OCI-LY7 (cell line): ENCODE measurements at regions not wholly inside any gene's neighbourhood (a gene's known extent, or its start where the extent isn't known, plus 50 kb on each side); places are given as distances from the start of the nearest gene placed in this dataset.

ENCODE experiments used
- BruUV-seq: library from RNA; stranded (reverse); fragments of 400-500 nt; replicated peaks from 2 replicates; lab custom pipeline; 2021; lab: Mats Ljungman, UMichigan
- CTCF ChIA-PET: fragments of 300-600 bp; sonication (Branson Sonifier 250); formaldehyde crosslinking; loops from one replicate; lab custom pipeline; 2022; ENCODE audit warnings: antibody characterized with exemption; ENCODE audit not compliant: unreplicated experiment; lab: Charles Lee
- POLR2A ChIA-PET: fragments of 300-600 bp; sonication (Branson Sonifier 250); formaldehyde crosslinking; loops from one replicate; lab custom pipeline; 2022; ENCODE audit warnings: antibody characterized with exemption; lab: Charles Lee
- DNase-seq: peaks from one replicate; pipeline ENCODE4 v3.0.0-alpha.2; 2015; ENCODE audit warnings: low spot score
- H2AFZ ChIP-seq: fragments of 200-600 bp; sonication (generic), shearing (Covaris generic); 2 replicates; pipeline ENCODE4 v1.6.1; 2014; ENCODE audit warnings: mild to moderate bottlenecking, antibody characterized with exemption, low read length, moderate library complexity
- H3K27ac ChIP-seq: fragments of 200-600 bp; sonication (generic); 2 replicates; pipeline ENCODE4 v1.5.1; 2014; ENCODE audit warnings: mixed run types, low read depth, mild to moderate bottlenecking, moderate library complexity, low read length, inconsistent platforms; ENCODE audit not compliant: poor library complexity, severe bottlenecking
- H3K36me3 ChIP-seq: fragments of 200-600 bp; sonication (generic); 2 replicates; pipeline ENCODE4 v1.6.1; 2014; ENCODE audit warnings: mild to moderate bottlenecking, antibody characterized with exemption, low read length, moderate library complexity, mixed read lengths; ENCODE audit not compliant: insufficient read depth
- H3K4me1 ChIP-seq: fragments of 200-600 bp; sonication (generic); 2 replicates; pipeline ENCODE4 v1.5.1; 2014; ENCODE audit warnings: mild to moderate bottlenecking, low read length; ENCODE audit not compliant: insufficient read depth, poor library complexity, severe bottlenecking
- H3K4me2 ChIP-seq: fragments of 200-600 bp; sonication (generic); 2 replicates; pipeline ENCODE4 v1.6.1; 2014; ENCODE audit warnings: mild to moderate bottlenecking, low read length
- H3K4me3 ChIP-seq: fragments of 200-600 bp; sonication (generic); 2 replicates; pipeline ENCODE4 v1.5.1; 2014; ENCODE audit warnings: mild to moderate bottlenecking, low read depth, low read length; ENCODE audit not compliant: poor library complexity, severe bottlenecking
- H3K79me2 ChIP-seq: fragments of 200-600 bp; sonication (generic); 2 replicates; pipeline ENCODE4 v1.6.1; 2016; ENCODE audit warnings: low read depth, mild to moderate bottlenecking, low read length, moderate library complexity, mixed read lengths; ENCODE audit not compliant: insufficient read depth
- H3K9me2 ChIP-seq: fragments of 200-600 bp; sonication (generic); 2 replicates; pipeline ENCODE4 v1.6.1; 2016; ENCODE audit warnings: mild to moderate bottlenecking, low read length, mixed read lengths; ENCODE audit not compliant: insufficient read depth
- H3K9me3 ChIP-seq: fragments of 200-600 bp; sonication (generic); 2 replicates; pipeline ENCODE4 v1.6.1; 2014; ENCODE audit warnings: mild to moderate bottlenecking, mixed run types, low read length, mixed read lengths
- H4K20me1 ChIP-seq: fragments of 200-600 bp; sonication (generic); 2 replicates; pipeline ENCODE4 v1.6.1; 2014; ENCODE audit warnings: mild to moderate bottlenecking, antibody characterized with exemption, low read length, moderate library complexity, mixed read lengths; ENCODE audit not compliant: insufficient read depth
- CTCF ChIP-seq: fragments of 200-600 bp; sonication (generic); conservative IDR thresholded peaks from 2 replicates; pipeline ENCODE4 v1.5.1; 2014; ENCODE audit warnings: mild to moderate bottlenecking, antibody characterized with exemption, low read length, moderate library complexity, mixed read lengths
- EZH2phosphoT487 ChIP-seq: fragments of 200-600 bp; sonication (generic); IDR thresholded peaks from 2 replicates; pipeline ENCODE4 v1.6.1; 2018; ENCODE audit warnings: low read depth, borderline replicate concordance, mild to moderate bottlenecking, mixed run types, antibody characterized with exemption, low read length, moderate library complexity, mixed read lengths
- intact Hi-C: fragments of 100-400 bp; cut with micrococcal nuclease; formaldehyde crosslinking; loops from one replicate; pipeline ENCODE4 v1.10.0; 2022; ENCODE audit not compliant: unreplicated experiment

- Histone ChIP-seq H3K4me2 (no peak overlapping the region), H3K79me2 (no peaks in the 10 kb centered on the region), H2AFZ (0 out of 2 replicates have a peak overlapping the region, but pooled peaks have one; percentile 15), H3K4me3 (no peak overlapping the region), H3K9me2 (no peaks in the 10 kb centered on the region), H4K20me1 (no peaks in the 10 kb centered on the region), H3K4me1 (peaks cover 5% of the 10 kb centered on the region), H3K27ac (no peak overlapping the region), H3K36me3 (no peaks in the 10 kb centered on the region), H3K9me3 (0 out of 2 replicates have a peak, but pooled peaks cover 2% of the 10 kb centered on the region)
- DNase-seq, result no peak
- BruUV-seq, result no TSS peak
- POLR2A ChIA-PET, result interaction anchor here (1.4 kb wide), 1 partner anchor 8 kb away, joined by 9 read pairs; no protein-coding TSS in a partner anchor
- no peak for TF ChIP-seq CTCF
- no peak for TF ChIP-seq EZH2phosphoT487
- CTCF ChIA-PET, result no interaction called here
- intact Hi-C loops, result no loop called here
Observed at GRCh38 chr2:6384341-6384740, 481.4 kb downstream of the CMPK2 start.

GRCh38 chr2:6392354-6392753, 473.4 kb downstream of the CMPK2 start:
- POLR2A ChIA-PET, result interaction anchor here (0.5 to 0.7 kb wide), 2 partner anchors 721 to 1523 kb away, joined by 3 read pairs; no protein-coding TSS in a partner anchor
- TF ChIP-seq EZH2phosphoT487 (no peak), CTCF (no peak)
- no peak for DNase-seq
- intact Hi-C loops, result no loop called here
- CTCF ChIA-PET, result interaction anchor here (0.5 kb wide), 1 partner anchor 1547 kb away, joined by 3 read pairs; no protein-coding TSS in a partner anchor
- no peak overlapping the region for H3K4me3 ChIP-seq
- H2AFZ ChIP-seq, result no peak overlapping the region
- no peaks in the 10 kb centered on the region for H4K20me1 ChIP-seq
- no peaks in the 10 kb centered on the region for H3K4me1 ChIP-seq
- no peaks in the 10 kb centered on the region for H3K79me2 ChIP-seq
- BruUV-seq, result no TSS peak
- H3K36me3 ChIP-seq, result no peaks in the 10 kb centered on the region
- no peak overlapping the region for H3K27ac ChIP-seq
- no peaks in the 10 kb centered on the region for H3K9me2 ChIP-seq
- H3K9me3 ChIP-seq, result 0 out of 2 replicates have a peak, but pooled peaks cover 9% of the 10 kb centered on the region
- H3K4me2 ChIP-seq, result no peak overlapping the region

GRCh38 chr2:6392966-6393365, 472.7 kb downstream of the CMPK2 start:
- H3K9me2 ChIP-seq, result no peaks in the 10 kb centered on the region
- intact Hi-C loops, result no loop called here
- POLR2A ChIA-PET, result interaction anchor here (0.5 to 0.6 kb wide), 2 partner anchors 11 to 721 kb away, joined by 3 to 4 read pairs; no protein-coding TSS in a partner anchor
- H3K4me3 ChIP-seq, result no peak overlapping the region
- H3K27ac ChIP-seq, result no peak overlapping the region
- TF ChIP-seq EZH2phosphoT487 (no peak), CTCF (no peak)
- H3K4me2 ChIP-seq, result no peak overlapping the region
- no peaks in the 10 kb centered on the region for H3K36me3 ChIP-seq
- H3K4me1 ChIP-seq, result no peaks in the 10 kb centered on the region
- CTCF ChIA-PET, result no interaction called here
- H2AFZ ChIP-seq, result no peak overlapping the region
- BruUV-seq, result no TSS peak
- H4K20me1 ChIP-seq, result no peaks in the 10 kb centered on the region
- DNase-seq, result no peak
- no peaks in the 10 kb centered on the region for H3K79me2 ChIP-seq
- 0 out of 2 replicates have a peak, but pooled peaks cover 9% of the 10 kb centered on the region for H3K9me3 ChIP-seq
